ENCODE measurements at regions not wholly inside any gene's neighbourhood (a gene's known extent, or its start where the extent isn't known, plus 50 kb on each side); places are given as distances from the start of the nearest gene placed in this dataset.

DNA sequence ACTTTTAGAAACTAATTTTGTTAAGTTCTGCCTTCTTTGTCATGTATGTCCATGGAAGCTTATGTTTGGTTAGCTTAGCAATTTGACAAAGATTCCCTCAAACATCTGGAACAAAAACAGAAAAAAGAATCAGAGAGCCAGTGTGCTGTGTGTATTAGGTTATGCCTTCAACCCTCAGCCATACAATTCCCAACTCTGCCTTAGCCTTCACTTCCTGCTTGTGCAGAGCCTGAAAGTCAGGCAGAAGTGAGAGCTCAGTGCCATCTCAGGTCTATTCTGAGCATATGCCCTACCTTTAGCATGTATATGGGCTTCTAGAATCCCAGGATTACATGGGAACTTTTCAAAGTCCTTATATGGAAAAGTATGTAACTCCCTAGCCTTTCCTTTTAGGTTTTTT lies 58.2 kb upstream of the STOX2 start:
- Histone ChIP-seq H3K36me3 (ENCODE audit: control insufficient read depth in 2 of 2, extremely low read depth in 1 of 2, insufficient read depth in 2 of 2, low read length in 2 of 2) (no peaks in the 10 kb centered on the region), H3K27me3 (ENCODE audit: control insufficient read depth, extremely low read depth, insufficient read depth, low read length) (no peaks in the 10 kb centered on the region), H3K4me3 (ENCODE audit: control insufficient read depth in 2 of 3, extremely low read depth in 1 of 3, insufficient read depth in 2 of 3, low read depth in 1 of 3, low read length in 3 of 3) (no peak overlapping the region), H2AFZ (ENCODE audit: control insufficient read depth, low read length) (no peak overlapping the region), H3K4me2 (ENCODE audit: control insufficient read depth, extremely low read depth, insufficient read depth, low read depth, low read length) (no peak overlapping the region), H3K27ac (ENCODE audit: control insufficient read depth, insufficient read depth, low read length) (no peak overlapping the region), H3K9me3 (ENCODE audit: control insufficient read depth, low read depth, low read length) (no peaks in the 10 kb centered on the region), H3K9me1 (ENCODE audit: control insufficient read depth, extremely low read depth, insufficient read depth, low read length) (no peaks in the 10 kb centered on the region), H3K9ac (ENCODE audit: control insufficient read depth, extremely low read depth, insufficient read depth, low read length) (no peak overlapping the region), H4K20me1 (ENCODE audit: control insufficient read depth, extremely low read depth, insufficient read depth, low read length) (no peaks in the 10 kb centered on the region), H3K79me2 (ENCODE audit: control insufficient read depth, insufficient read depth, low read length) (no peaks in the 10 kb centered on the region), H3K4me1 (ENCODE audit: control insufficient read depth, extremely low read depth, insufficient read depth, low read length) (no peaks in the 10 kb centered on the region)
- DNase-seq (ENCODE audit: low read depth, low spot score) (no peak), FAIRE-seq (no peak)
- dilution Hi-C loops (cut with MboI; ENCODE audit: extremely low pct_ligation_motif_present, low sequenced_read_pairs) = no loop called here
- TF ChIP-seq EZH2 (IDR thresholded peaks at IDR 0.05; ENCODE audit: low read length) = no peak
- TF ChIP-seq, protein P1, sequence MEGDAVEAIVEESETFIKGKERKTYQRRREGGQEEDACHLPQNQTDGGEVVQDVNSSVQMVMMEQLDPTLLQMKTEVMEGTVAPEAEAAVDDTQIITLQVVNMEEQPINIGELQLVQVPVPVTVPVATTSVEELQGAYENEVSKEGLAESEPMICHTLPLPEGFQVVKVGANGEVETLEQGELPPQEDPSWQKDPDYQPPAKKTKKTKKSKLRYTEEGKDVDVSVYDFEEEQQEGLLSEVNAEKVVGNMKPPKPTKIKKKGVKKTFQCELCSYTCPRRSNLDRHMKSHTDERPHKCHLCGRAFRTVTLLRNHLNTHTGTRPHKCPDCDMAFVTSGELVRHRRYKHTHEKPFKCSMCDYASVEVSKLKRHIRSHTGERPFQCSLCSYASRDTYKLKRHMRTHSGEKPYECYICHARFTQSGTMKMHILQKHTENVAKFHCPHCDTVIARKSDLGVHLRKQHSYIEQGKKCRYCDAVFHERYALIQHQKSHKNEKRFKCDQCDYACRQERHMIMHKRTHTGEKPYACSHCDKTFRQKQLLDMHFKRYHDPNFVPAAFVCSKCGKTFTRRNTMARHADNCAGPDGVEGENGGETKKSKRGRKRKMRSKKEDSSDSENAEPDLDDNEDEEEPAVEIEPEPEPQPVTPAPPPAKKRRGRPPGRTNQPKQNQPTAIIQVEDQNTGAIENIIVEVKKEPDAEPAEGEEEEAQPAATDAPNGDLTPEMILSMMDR (optimal IDR thresholded peaks at IDR 0.05 in 1 of 3, IDR thresholded peaks at IDR 0.05 in 1 of 3, conservative IDR thresholded peaks at IDR 0.05 in 1 of 3; ENCODE audit: extremely low read depth in 1 of 3, insufficient read depth in 2 of 3, low read length in 3 of 3) = no peak

DNA sequence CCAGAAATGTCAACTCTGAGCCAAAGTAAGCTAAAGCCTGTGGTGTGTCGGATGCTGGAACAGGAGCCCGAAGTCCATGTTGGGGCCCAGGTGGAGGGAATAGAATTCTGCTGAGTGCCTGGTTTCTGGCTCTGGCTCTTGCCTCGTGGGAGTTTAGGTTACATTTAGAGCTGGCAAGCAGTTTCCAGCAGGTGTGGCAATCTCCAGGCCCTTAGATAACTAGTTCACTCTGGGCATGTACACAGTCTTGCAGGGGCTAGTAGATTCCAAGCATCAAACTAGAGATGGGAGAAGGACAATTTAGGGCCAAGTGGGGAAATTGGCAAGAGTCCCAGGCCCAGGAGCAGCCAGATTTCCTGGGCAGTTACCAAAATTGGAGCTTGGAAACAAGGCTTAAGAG lies 56.3 kb upstream of the STOX2 start:
- Histone ChIP-seq H4K20me1 (ENCODE audit: control insufficient read depth, extremely low read depth, insufficient read depth, low read length) (no peaks in the 10 kb centered on the region), H3K4me3 (ENCODE audit: control insufficient read depth in 2 of 3, extremely low read depth in 1 of 3, insufficient read depth in 2 of 3, low read depth in 1 of 3, low read length in 3 of 3) (no peak overlapping the region), H3K27me3 (ENCODE audit: control insufficient read depth, extremely low read depth, insufficient read depth, low read length) (no peaks in the 10 kb centered on the region), H3K9me1 (ENCODE audit: control insufficient read depth, extremely low read depth, insufficient read depth, low read length) (no peaks in the 10 kb centered on the region), H3K36me3 (ENCODE audit: control insufficient read depth in 2 of 2, extremely low read depth in 1 of 2, insufficient read depth in 2 of 2, low read length in 2 of 2) (no peaks in the 10 kb centered on the region), H3K4me2 (ENCODE audit: control insufficient read depth, extremely low read depth, insufficient read depth, low read depth, low read length) (no peak overlapping the region), H3K4me1 (ENCODE audit: control insufficient read depth, extremely low read depth, insufficient read depth, low read length) (peaks cover 11% of the 10 kb centered on the region), H2AFZ (ENCODE audit: control insufficient read depth, low read length) (no peak overlapping the region), H3K9ac (ENCODE audit: control insufficient read depth, extremely low read depth, insufficient read depth, low read length) (no peak overlapping the region), H3K27ac (ENCODE audit: control insufficient read depth, insufficient read depth, low read length) (no peak overlapping the region), H3K79me2 (ENCODE audit: control insufficient read depth, insufficient read depth, low read length) (no peaks in the 10 kb centered on the region), H3K9me3 (ENCODE audit: control insufficient read depth, low read depth, low read length) (no peaks in the 10 kb centered on the region)
- FAIRE-seq (no peak), DNase-seq (ENCODE audit: low read depth, low spot score) (no peak)
- TF ChIP-seq EZH2 (IDR thresholded peaks at IDR 0.05; ENCODE audit: low read length) = no peak
- TF ChIP-seq, protein P1 (optimal IDR thresholded peaks at IDR 0.05 in 1 of 3, IDR thresholded peaks at IDR 0.05 in 1 of 3, conservative IDR thresholded peaks at IDR 0.05 in 1 of 3; ENCODE audit: extremely low read depth in 1 of 3, insufficient read depth in 2 of 3, low read length in 3 of 3) = no peak
- dilution Hi-C loops (cut with MboI; ENCODE audit: extremely low pct_ligation_motif_present, low sequenced_read_pairs) = no loop called here

All from keratinocyte (primary cell).